HEK293 (cell line): ENCODE measurements at regions not wholly inside any gene's neighbourhood (a gene's known extent, or its start where the extent isn't known, plus 50 kb on each side); places are given as distances from the start of the nearest gene placed in this dataset.

Experiments
- CTCF ChIA-PET: fragments of 350-600 bp; formaldehyde crosslinking; extraction: SDS; loops from one replicate; lab custom pipeline; 2021; ENCODE audit warnings: antibody characterized with exemption; lab: Yijun Ruan, JAX
- POLR2A ChIA-PET: fragments of 300-600 bp; formaldehyde crosslinking; extraction: SDS; loops from one replicate; lab custom pipeline; 2020; ENCODE audit warnings: antibody characterized with exemption, inconsistent platforms; lab: Yijun Ruan, JAX
- H3K27ac ChIP-seq: fragments of 200-500 bp; sonication (Bioruptor generic); 2 replicates; pipeline ENCODE4 v1.5.1; 2014; ENCODE audit warnings: low read depth, low read length, control low read depth, inconsistent platforms; ENCODE audit errors: extremely low read depth
- H3K36me3 ChIP-seq, 2 experiments: fragments of 200-500 bp in 1 of 2; sonication (Bioruptor generic) in 1 of 2; 1 replicate in 1 of 2; 2 replicates in 1 of 2; pipeline ENCODE4 v1.5.1; 2014 to 2017; ENCODE audit warnings: inconsistent platforms in 2 of 2, low read length in 2 of 2; ENCODE audit not compliant: control insufficient read depth in 2 of 2, insufficient read depth in 1 of 2
- H3K4me1 ChIP-seq: fragments of 200-500 bp; sonication (Bioruptor generic); 2 replicates; pipeline ENCODE4 v1.5.1; 2014; ENCODE audit warnings: mild to moderate bottlenecking, low read length, inconsistent platforms; ENCODE audit not compliant: control insufficient read depth, insufficient read depth
- H3K4me3 ChIP-seq: 2 replicates; pipeline ENCODE4 v1.5.1; 2011; ENCODE audit warnings: low read depth, mild to moderate bottlenecking, control low read depth, low read length, moderate library complexity
- H3K9me3 ChIP-seq: fragments of 200-500 bp; sonication (Bioruptor generic); 2 replicates; pipeline ENCODE4 v1.5.1; 2014; ENCODE audit warnings: low read depth, low read length, inconsistent platforms; ENCODE audit not compliant: control insufficient read depth, insufficient read depth
- ATF2 ChIP-seq: fragments of 450-650 bp; formaldehyde crosslinking; IDR thresholded peaks from 2 replicates; pipeline ENCODE4 v1.5.1; 2016; ENCODE audit warnings: missing biosample characterization, missing genetic modification characterization, low read depth
- PRDM10 ChIP-seq: fragments of 450-650 bp; formaldehyde crosslinking; IDR thresholded peaks from 2 replicates; pipeline ENCODE4 v1.5.1; 2016; ENCODE audit warnings: missing biosample characterization, missing genetic modification characterization
- REST ChIP-seq: fragments of 450-650 bp; formaldehyde crosslinking; IDR thresholded peaks from 2 replicates; pipeline ENCODE4 v1.5.1; 2016; ENCODE audit warnings: missing biosample characterization, missing genetic modification characterization
- TCF7L2 ChIP-seq: IDR thresholded peaks from 2 replicates; pipeline ENCODE4 v1.6.1; 2011; ENCODE audit warnings: low read depth, mild to moderate bottlenecking, inconsistent platforms, low read length, moderate library complexity, borderline replicate concordance
- ZNF148 ChIP-seq: fragments of 450-650 bp; formaldehyde crosslinking; IDR thresholded peaks from 2 replicates; pipeline ENCODE4 v1.5.0; 2017; ENCODE audit warnings: missing biosample characterization, missing genetic modification characterization, borderline replicate concordance
- ZNF169 ChIP-seq: fragments of 450-650 bp; formaldehyde crosslinking; IDR thresholded peaks from 2 replicates; pipeline ENCODE4 v1.5.1; 2016; ENCODE audit warnings: missing biosample characterization, missing genetic modification characterization
- ZNF175 ChIP-seq: fragments of 450-650 bp; formaldehyde crosslinking; IDR thresholded peaks from 2 replicates; pipeline ENCODE4 v1.5.1; 2016; ENCODE audit warnings: missing biosample characterization, missing genetic modification characterization
- ZNF184 ChIP-seq: fragments of 450-650 bp; IDR thresholded peaks from 2 replicates; pipeline ENCODE4 v1.5.1; 2018; ENCODE audit warnings: missing biosample characterization, mild to moderate bottlenecking, missing genetic modification characterization
- ZNF19 ChIP-seq: fragments of 450-650 bp; formaldehyde crosslinking; IDR thresholded peaks from 2 replicates; pipeline ENCODE4; 2016; ENCODE audit warnings: missing biosample characterization, missing genetic modification characterization, low read depth
- ZNF280D ChIP-seq: fragments of 450-650 bp; formaldehyde crosslinking; IDR thresholded peaks from 2 replicates; pipeline ENCODE4 v1.5.1; 2016; ENCODE audit warnings: missing biosample characterization, missing genetic modification characterization
- ZNF335 ChIP-seq: fragments of 450-650 bp; formaldehyde crosslinking; conservative IDR thresholded peaks from 2 replicates; pipeline ENCODE4 v1.5.1; 2016; ENCODE audit warnings: missing biosample characterization, missing genetic modification characterization
- ZNF548 ChIP-seq: fragments of 450-650 bp; formaldehyde crosslinking; IDR thresholded peaks from 2 replicates; pipeline ENCODE4 v1.5.1; 2016; ENCODE audit warnings: missing biosample characterization, missing genetic modification characterization
- ZNF624 ChIP-seq: fragments of 450-650 bp; formaldehyde crosslinking; IDR thresholded peaks from 2 replicates; pipeline ENCODE4 v1.5.1; 2017; ENCODE audit warnings: missing biosample characterization, missing genetic modification characterization
- ZNF692 ChIP-seq: fragments of 450-650 bp; formaldehyde crosslinking; IDR thresholded peaks from 2 replicates; pipeline ENCODE4 v1.5.1; 2016; ENCODE audit warnings: missing biosample characterization, missing genetic modification characterization
- ZNF768 ChIP-seq: fragments of 450-650 bp; formaldehyde crosslinking; IDR thresholded peaks from 2 replicates; pipeline ENCODE4 v1.5.1; 2018; ENCODE audit warnings: missing biosample characterization, mild to moderate bottlenecking, missing genetic modification characterization
- ZNF843 ChIP-seq: fragments of 450-650 bp; formaldehyde crosslinking; IDR thresholded peaks from 2 replicates; pipeline ENCODE4 v1.5.1; 2016; ENCODE audit warnings: missing biosample characterization, missing genetic modification characterization

GRCh38 chr7:26513948-26514347 is 222.3 kb downstream of the SNX10 start:
- H3K4me1 ChIP-seq, result 0 out of 2 replicates have a peak, but pooled peaks cover 4% of the 10 kb centered on the region
- H3K36me3 ChIP-seq, result no peaks in the 10 kb centered on the region
- H3K9me3 ChIP-seq, result no peaks in the 10 kb centered on the region
- TF ChIP-seq ZNF148 (no peak), REST (tag by site-specific recombination) (no peak), PRDM10 (tag by site-specific recombination) (no peak), ZNF624 (tag by site-specific recombination) (no peak), ATF2 (tag by site-specific recombination) (no peak), ZNF280D (no peak), ZNF184 (no peak)
- CTCF ChIA-PET, result interaction anchor here (1.5 kb wide), 1 partner anchor 13 kb away, joined by 4 read pairs; no protein-coding TSS in a partner anchor
- H3K4me3 ChIP-seq, result no peak overlapping the region
- POLR2A ChIA-PET, result no interaction called here
- H3K27ac ChIP-seq, result no peak overlapping the region

GRCh38 chr7:26514633-26515032 is 223.0 kb downstream of the SNX10 start:
- Histone ChIP-seq H3K4me3 (no peak overlapping the region), H3K27ac (no peak overlapping the region; the same call in 1 of the 2 replicates)
- TF ChIP-seq ZNF175, result no peak
- TF ChIP-seq ZNF19, result no peak
- no peak for TF ChIP-seq TCF7L2
- no peak for TF ChIP-seq ZNF169
- no peak for TF ChIP-seq ZNF335 (tag by site-specific recombination)
- TF ChIP-seq ZNF692 (tag by site-specific recombination), result no peak
- TF ChIP-seq ZNF548 (tag by site-specific recombination), result no peak
- no peak for TF ChIP-seq ZNF768 (tag by site-specific recombination)
- TF ChIP-seq ZNF843 (tag by site-specific recombination), result no peak
- TF ChIP-seq, all 188 proteins: peak for 0
- ChIA-PET CTCF (interaction anchor here (0.6 to 1.5 kb wide), 4 partner anchors 14 to 145 kb away, joined by 3 to 4 read pairs (median 4); no protein-coding TSS in a partner anchor), POLR2A (no interaction called here)
- peaks cover 9% of the 10 kb centered on the region; the same call in 1 of the 2 replicates for H3K4me1 ChIP-seq
- H3K9me3 ChIP-seq, result no peaks in the 10 kb centered on the region
- H3K36me3 ChIP-seq, result no peaks in the 10 kb centered on the region
